ENCODE measurements at regions not wholly inside any gene's neighbourhood (a gene's known extent, or its start where the extent isn't known, plus 50 kb on each side); places are given as distances from the start of the nearest gene placed in this dataset.

DNA sequence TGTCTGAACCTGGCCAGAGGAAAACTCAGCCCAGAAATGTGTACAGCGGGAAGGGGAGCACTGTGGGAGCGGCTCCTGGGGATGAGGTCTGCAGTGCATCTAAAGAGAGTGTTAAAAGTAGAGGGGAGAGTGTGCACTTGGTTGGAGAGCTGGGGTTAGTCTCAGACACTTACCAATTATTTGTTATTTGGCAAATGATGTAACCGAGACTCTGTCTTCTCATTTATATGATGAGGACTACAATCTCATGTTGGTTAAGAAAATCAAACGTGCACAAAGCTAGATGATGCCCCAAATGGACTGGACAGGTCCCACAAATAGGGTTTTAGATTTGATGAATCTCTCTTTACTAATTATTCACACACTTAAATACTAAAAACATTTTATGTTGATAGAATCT lies 962.4 kb downstream of the GATA3 start:
- CTCF ChIA-PET, result no interaction called here
- H3K4me3 ChIP-seq (replicated peaks in 1 of 2; ENCODE audit: low read depth in 1 of 2, low read length in 2 of 2), result no peak overlapping the region
- no peaks in the 10 kb centered on the region for H3K9me2 ChIP-seq (ENCODE audit: insufficient read depth)
- RAD21 ChIA-PET (ENCODE audit: low non-redundant PET in 1 of 2, low total read pairs in 2 of 2, uncharacterized antibody in 2 of 2, unreplicated experiment in 2 of 2), result no interaction called here
- no peaks in the 10 kb centered on the region for H3K4me1 ChIP-seq (ENCODE audit: control insufficient read depth in 1 of 2, insufficient read depth in 2 of 2, low read length in 2 of 2)
- no peak for ATAC-seq
- no peaks in the 10 kb centered on the region for H3K36me3 ChIP-seq (ENCODE audit: control insufficient read depth in 1 of 2, insufficient read depth in 2 of 2, low read length in 2 of 2)
- no peak overlapping the region for H3K9ac ChIP-seq (ENCODE audit: low read length)
- intact Hi-C loops (cut with micrococcal nuclease), result no loop called here
- H3K27me3 ChIP-seq (ENCODE audit: insufficient read depth, low read length), result no peaks in the 10 kb centered on the region
- H2AFZ ChIP-seq (ENCODE audit: low read depth, low read length, poor library complexity, severe bottlenecking), result no peak overlapping the region
- BruUV-seq (replicated peaks), result no TSS peak
- no peaks in the 10 kb centered on the region for H4K20me1 ChIP-seq (ENCODE audit: insufficient read depth)
- H3K4me2 ChIP-seq (ENCODE audit: low read length), result no peak overlapping the region
- no peak overlapping the region for H3K27ac ChIP-seq (ENCODE audit: low read depth, low read length)
- POLR2A ChIA-PET, result no interaction called here
- DNase-seq (ENCODE audit: low read depth, low spot score), result no peak
- no peaks in the 10 kb centered on the region for H3K79me2 ChIP-seq (ENCODE audit: insufficient read depth, low read length)
- TF ChIP-seq CEBPB (IDR thresholded peaks at IDR 0.05; ENCODE audit: low read depth), result no peak
- TF ChIP-seq ZNF274 (IDR thresholded peaks at IDR 0.05; ENCODE audit: low read depth, low read length), result no peak
- TF ChIP-seq TCF7L2 (IDR thresholded peaks at IDR 0.05; ENCODE audit: borderline replicate concordance, extremely low read depth, insufficient read depth, insufficient read length), result no peak
- TF ChIP-seq, protein P1, sequence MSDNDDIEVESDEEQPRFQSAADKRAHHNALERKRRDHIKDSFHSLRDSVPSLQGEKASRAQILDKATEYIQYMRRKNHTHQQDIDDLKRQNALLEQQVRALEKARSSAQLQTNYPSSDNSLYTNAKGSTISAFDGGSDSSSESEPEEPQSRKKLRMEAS (IDR thresholded peaks at IDR 0.05), result no peak
- TF ChIP-seq, protein P2, sequence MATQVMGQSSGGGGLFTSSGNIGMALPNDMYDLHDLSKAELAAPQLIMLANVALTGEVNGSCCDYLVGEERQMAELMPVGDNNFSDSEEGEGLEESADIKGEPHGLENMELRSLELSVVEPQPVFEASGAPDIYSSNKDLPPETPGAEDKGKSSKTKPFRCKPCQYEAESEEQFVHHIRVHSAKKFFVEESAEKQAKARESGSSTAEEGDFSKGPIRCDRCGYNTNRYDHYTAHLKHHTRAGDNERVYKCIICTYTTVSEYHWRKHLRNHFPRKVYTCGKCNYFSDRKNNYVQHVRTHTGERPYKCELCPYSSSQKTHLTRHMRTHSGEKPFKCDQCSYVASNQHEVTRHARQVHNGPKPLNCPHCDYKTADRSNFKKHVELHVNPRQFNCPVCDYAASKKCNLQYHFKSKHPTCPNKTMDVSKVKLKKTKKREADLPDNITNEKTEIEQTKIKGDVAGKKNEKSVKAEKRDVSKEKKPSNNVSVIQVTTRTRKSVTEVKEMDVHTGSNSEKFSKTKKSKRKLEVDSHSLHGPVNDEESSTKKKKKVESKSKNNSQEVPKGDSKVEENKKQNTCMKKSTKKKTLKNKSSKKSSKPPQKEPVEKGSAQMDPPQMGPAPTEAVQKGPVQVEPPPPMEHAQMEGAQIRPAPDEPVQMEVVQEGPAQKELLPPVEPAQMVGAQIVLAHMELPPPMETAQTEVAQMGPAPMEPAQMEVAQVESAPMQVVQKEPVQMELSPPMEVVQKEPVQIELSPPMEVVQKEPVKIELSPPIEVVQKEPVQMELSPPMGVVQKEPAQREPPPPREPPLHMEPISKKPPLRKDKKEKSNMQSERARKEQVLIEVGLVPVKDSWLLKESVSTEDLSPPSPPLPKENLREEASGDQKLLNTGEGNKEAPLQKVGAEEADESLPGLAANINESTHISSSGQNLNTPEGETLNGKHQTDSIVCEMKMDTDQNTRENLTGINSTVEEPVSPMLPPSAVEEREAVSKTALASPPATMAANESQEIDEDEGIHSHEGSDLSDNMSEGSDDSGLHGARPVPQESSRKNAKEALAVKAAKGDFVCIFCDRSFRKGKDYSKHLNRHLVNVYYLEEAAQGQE (IDR thresholded peaks at IDR 0.05; ENCODE audit: low read depth), result no peak
- no peak for TF ChIP-seq SRF (IDR thresholded peaks at IDR 0.05; ENCODE audit: low read depth)
- TF ChIP-seq SIN3A (IDR thresholded peaks at IDR 0.05; ENCODE audit: low read depth), result no peak
- TF ChIP-seq ELF1 (IDR thresholded peaks at IDR 0.05; ENCODE audit: borderline replicate concordance, low read depth), result no peak
- no peak for TF ChIP-seq EZH2 (IDR thresholded peaks at IDR 0.05)
- TF ChIP-seq, protein P3, sequence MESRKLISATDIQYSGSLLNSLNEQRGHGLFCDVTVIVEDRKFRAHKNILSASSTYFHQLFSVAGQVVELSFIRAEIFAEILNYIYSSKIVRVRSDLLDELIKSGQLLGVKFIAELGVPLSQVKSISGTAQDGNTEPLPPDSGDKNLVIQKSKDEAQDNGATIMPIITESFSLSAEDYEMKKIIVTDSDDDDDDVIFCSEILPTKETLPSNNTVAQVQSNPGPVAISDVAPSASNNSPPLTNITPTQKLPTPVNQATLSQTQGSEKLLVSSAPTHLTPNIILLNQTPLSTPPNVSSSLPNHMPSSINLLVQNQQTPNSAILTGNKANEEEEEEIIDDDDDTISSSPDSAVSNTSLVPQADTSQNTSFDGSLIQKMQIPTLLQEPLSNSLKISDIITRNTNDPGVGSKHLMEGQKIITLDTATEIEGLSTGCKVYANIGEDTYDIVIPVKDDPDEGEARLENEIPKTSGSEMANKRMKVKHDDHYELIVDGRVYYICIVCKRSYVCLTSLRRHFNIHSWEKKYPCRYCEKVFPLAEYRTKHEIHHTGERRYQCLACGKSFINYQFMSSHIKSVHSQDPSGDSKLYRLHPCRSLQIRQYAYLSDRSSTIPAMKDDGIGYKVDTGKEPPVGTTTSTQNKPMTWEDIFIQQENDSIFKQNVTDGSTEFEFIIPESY (IDR thresholded peaks at IDR 0.05; ENCODE audit: extremely low read depth, insufficient replicate concordance, low read length), result no peak
- TF ChIP-seq, protein P4, sequence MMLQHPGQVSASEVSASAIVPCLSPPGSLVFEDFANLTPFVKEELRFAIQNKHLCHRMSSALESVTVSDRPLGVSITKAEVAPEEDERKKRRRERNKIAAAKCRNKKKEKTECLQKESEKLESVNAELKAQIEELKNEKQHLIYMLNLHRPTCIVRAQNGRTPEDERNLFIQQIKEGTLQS (IDR thresholded peaks at IDR 0.05), result no peak
- no peak for TF ChIP-seq SP1 (IDR thresholded peaks at IDR 0.05; ENCODE audit: low read depth)
- TF ChIP-seq JUND (IDR thresholded peaks at IDR 0.05), result no peak
- no peak for TF ChIP-seq EZH2phosphoT487 (IDR thresholded peaks at IDR 0.05; ENCODE audit: borderline replicate concordance)
- no peak for TF ChIP-seq ZFX (IDR thresholded peaks at IDR 0.05)
- TF ChIP-seq, protein P5, sequence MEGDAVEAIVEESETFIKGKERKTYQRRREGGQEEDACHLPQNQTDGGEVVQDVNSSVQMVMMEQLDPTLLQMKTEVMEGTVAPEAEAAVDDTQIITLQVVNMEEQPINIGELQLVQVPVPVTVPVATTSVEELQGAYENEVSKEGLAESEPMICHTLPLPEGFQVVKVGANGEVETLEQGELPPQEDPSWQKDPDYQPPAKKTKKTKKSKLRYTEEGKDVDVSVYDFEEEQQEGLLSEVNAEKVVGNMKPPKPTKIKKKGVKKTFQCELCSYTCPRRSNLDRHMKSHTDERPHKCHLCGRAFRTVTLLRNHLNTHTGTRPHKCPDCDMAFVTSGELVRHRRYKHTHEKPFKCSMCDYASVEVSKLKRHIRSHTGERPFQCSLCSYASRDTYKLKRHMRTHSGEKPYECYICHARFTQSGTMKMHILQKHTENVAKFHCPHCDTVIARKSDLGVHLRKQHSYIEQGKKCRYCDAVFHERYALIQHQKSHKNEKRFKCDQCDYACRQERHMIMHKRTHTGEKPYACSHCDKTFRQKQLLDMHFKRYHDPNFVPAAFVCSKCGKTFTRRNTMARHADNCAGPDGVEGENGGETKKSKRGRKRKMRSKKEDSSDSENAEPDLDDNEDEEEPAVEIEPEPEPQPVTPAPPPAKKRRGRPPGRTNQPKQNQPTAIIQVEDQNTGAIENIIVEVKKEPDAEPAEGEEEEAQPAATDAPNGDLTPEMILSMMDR (IDR thresholded peaks at IDR 0.05 in 2 of 3, conservative IDR thresholded peaks at IDR 0.05 in 1 of 3; ENCODE audit: borderline replicate concordance in 1 of 3, insufficient read depth in 1 of 3, low read depth in 2 of 3, low read length in 2 of 3), result no peak
- TF ChIP-seq EGR1 (IDR thresholded peaks at IDR 0.05; ENCODE audit: low read depth), result no peak
- no peak for TF ChIP-seq POLR2A (IDR thresholded peaks at IDR 0.05; ENCODE audit: borderline replicate concordance, extremely low read depth, insufficient read depth, insufficient read length)
- no peak for TF ChIP-seq RAD21 (IDR thresholded peaks at IDR 0.05; ENCODE audit: low read depth)
- peaks cover 10 to 18% of the 10 kb centered on the region in 2 experiments; a peak in 3 of 4 replicates for H3K9me3 ChIP-seq (ENCODE audit: control insufficient read depth in 1 of 2, insufficient read depth in 1 of 2, low read depth in 1 of 2, low read length in 2 of 2)

Data from HCT116 (cell line).